ENCODE measurements at regions not wholly inside any gene's neighbourhood (a gene's known extent, or its start where the extent isn't known, plus 50 kb on each side); places are given as distances from the start of the nearest gene placed in this dataset.

DNA sequence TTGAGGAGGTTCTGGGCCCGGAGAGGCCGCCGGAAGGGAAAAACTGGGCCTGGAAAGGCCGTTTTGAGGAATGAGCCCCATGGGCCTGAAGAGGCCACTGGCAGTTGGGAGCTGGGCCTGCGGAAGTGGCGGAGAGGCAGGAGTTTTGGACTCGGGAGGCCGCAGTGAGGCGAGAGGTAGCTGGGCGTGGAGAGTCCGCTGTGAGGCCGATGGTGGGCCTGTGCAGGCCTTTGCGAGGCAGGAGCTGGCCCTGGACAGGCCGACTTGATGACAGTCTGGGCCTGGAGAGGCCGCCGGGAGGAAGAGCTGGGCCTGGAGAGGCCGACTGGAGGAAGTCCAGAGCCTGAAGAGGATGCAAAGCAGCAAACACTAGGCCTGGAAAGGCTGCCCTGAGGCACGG lies 259.0 kb upstream of the NUPR2 start:
- no peak for TF ChIP-seq POLR2A (IDR thresholded peaks at IDR 0.05)
- TF ChIP-seq, protein P1, sequence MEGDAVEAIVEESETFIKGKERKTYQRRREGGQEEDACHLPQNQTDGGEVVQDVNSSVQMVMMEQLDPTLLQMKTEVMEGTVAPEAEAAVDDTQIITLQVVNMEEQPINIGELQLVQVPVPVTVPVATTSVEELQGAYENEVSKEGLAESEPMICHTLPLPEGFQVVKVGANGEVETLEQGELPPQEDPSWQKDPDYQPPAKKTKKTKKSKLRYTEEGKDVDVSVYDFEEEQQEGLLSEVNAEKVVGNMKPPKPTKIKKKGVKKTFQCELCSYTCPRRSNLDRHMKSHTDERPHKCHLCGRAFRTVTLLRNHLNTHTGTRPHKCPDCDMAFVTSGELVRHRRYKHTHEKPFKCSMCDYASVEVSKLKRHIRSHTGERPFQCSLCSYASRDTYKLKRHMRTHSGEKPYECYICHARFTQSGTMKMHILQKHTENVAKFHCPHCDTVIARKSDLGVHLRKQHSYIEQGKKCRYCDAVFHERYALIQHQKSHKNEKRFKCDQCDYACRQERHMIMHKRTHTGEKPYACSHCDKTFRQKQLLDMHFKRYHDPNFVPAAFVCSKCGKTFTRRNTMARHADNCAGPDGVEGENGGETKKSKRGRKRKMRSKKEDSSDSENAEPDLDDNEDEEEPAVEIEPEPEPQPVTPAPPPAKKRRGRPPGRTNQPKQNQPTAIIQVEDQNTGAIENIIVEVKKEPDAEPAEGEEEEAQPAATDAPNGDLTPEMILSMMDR (IDR thresholded peaks at IDR 0.05) = no peak

Data from esophagus squamous epithelium (tissue), 4 donors.